Suprapubic skin (tissue), 4 donors: ENCODE measurements at regions not wholly inside any gene's neighbourhood (a gene's known extent, or its start where the extent isn't known, plus 50 kb on each side); places are given as distances from the start of the nearest gene placed in this dataset.

Source experiments
- DNase-seq, 2 donors: peaks; one replicate each; pipeline ENCODE4 v3.0.0-alpha.2; 2019; ENCODE audit warnings: low spot score in 2 of 2
- H3K27ac ChIP-seq: fragments of 200-600 bp; sonication (generic); one replicate; pipeline ENCODE4 v1.5.1; 2019
- H3K27me3 ChIP-seq: fragments of 200-600 bp; sonication (generic); one replicate; pipeline ENCODE4 v1.5.1; 2019
- H3K36me3 ChIP-seq: fragments of 200-600 bp; sonication (generic); one replicate; pipeline ENCODE4 v1.5.1; 2019
- H3K4me1 ChIP-seq: fragments of 200-600 bp; sonication (generic); one replicate; pipeline ENCODE4 v1.5.1; 2019
- H3K4me3 ChIP-seq: fragments of 200-600 bp; sonication (generic); one replicate; pipeline ENCODE4 v1.5.1; 2019; ENCODE audit warnings: mild to moderate bottlenecking
- H3K9me3 ChIP-seq: fragments of 200-600 bp; sonication (generic); one replicate; pipeline ENCODE4 v1.5.1; 2019
- EP300 ChIP-seq: sonication (generic); formaldehyde crosslinking; IDR thresholded peaks from one replicate; pipeline ENCODE4 v1.6.1; 2017; ENCODE audit warnings: antibody characterized with exemption
- POLR2A ChIP-seq, 2 donors: fragments of 450-650 bp; IDR thresholded peaks; one replicate each; pipeline ENCODE4 v1.6.1; 2017; ENCODE audit warnings: antibody characterized with exemption in 2 of 2, mild to moderate bottlenecking in 2 of 2, moderate library complexity in 2 of 2
- POLR2AphosphoS5 ChIP-seq, 3 donors: sonication (generic); formaldehyde crosslinking; IDR thresholded peaks; one replicate each; pipeline ENCODE4 v1.6.1; 2017; ENCODE audit warnings: antibody characterized with exemption in 3 of 3
- WGBS: methylation state at CpG from one replicate; pipeline ENCODE4 v1.1.5; 2018; 5-methylcytosine and 5-hydroxymethylcytosine counted together
- TF ChIP-seq, protein P1 (sequence below), 2 donors: fragments of 200-600 bp in 1 of 2; fragments of 450-650 bp in 1 of 2; sonication (generic) in 1 of 2; IDR thresholded peaks; one replicate each; pipeline ENCODE4 v1.5.1; 2016 to 2019; ENCODE audit warnings: antibody characterized with exemption in 2 of 2, mild to moderate bottlenecking in 1 of 2, moderate library complexity in 1 of 2

DNA sequence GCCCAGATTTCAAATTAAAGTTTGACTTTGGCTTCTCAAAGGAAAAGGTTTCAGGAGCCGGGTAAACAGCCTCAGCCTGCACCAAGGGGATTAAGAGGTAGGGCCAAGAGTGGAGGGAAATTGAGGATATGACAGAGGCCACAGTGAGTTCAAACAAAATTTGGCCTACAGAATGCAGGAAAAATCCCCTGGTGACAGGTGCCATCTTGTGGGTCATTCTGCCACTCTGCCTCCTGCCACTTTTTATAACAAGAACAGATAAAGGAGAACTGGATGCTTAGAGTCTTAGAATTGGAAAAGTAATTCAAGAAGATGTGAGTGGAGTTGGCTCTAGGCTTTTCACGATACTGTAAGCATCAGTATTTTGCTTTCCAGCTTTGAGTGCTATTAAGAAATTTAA lies 253.2 kb downstream of the NR2F2 start:
- H3K27me3 ChIP-seq: peaks cover 5% of the 10 kb centered on the region
- no peak for TF ChIP-seq POLR2AphosphoS5 (IDR thresholded peaks at IDR 0.05)
- TF ChIP-seq, protein P1, sequence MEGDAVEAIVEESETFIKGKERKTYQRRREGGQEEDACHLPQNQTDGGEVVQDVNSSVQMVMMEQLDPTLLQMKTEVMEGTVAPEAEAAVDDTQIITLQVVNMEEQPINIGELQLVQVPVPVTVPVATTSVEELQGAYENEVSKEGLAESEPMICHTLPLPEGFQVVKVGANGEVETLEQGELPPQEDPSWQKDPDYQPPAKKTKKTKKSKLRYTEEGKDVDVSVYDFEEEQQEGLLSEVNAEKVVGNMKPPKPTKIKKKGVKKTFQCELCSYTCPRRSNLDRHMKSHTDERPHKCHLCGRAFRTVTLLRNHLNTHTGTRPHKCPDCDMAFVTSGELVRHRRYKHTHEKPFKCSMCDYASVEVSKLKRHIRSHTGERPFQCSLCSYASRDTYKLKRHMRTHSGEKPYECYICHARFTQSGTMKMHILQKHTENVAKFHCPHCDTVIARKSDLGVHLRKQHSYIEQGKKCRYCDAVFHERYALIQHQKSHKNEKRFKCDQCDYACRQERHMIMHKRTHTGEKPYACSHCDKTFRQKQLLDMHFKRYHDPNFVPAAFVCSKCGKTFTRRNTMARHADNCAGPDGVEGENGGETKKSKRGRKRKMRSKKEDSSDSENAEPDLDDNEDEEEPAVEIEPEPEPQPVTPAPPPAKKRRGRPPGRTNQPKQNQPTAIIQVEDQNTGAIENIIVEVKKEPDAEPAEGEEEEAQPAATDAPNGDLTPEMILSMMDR (IDR thresholded peaks at IDR 0.05): no peak
- no peak for TF ChIP-seq POLR2A (IDR thresholded peaks at IDR 0.05)
- TF ChIP-seq EP300: no peak
- no peak overlapping the region for H3K27ac ChIP-seq
- H3K4me3 ChIP-seq: no peak overlapping the region
- no peaks in the 10 kb centered on the region for H3K4me1 ChIP-seq
- DNase-seq: no peak
- no peaks in the 10 kb centered on the region for H3K9me3 ChIP-seq
- no peaks in the 10 kb centered on the region for H3K36me3 ChIP-seq
- WGBS: 84% methylated on average over 2 of the region's 2 CpGs

GRCh38 chr15:96585484-96586386 lies 255.2 kb downstream of the NR2F2 start:
- Histone ChIP-seq H3K27me3 (peaks cover 6% of the 10 kb centered on the region), H3K36me3 (no peaks in the 10 kb centered on the region), H3K4me1 (no peaks in the 10 kb centered on the region), H3K4me3 (no peak overlapping the region), H3K9me3 (no peaks in the 10 kb centered on the region), H3K27ac (no peak overlapping the region)
- WGBS: 43% methylated on average over 9 of the region's 9 CpGs
- DNase-seq: no peak
- TF ChIP-seq, protein P1 (IDR thresholded peaks at IDR 0.05): no peak
- TF ChIP-seq EP300 (no peak), POLR2AphosphoS5 (IDR thresholded peaks at IDR 0.05) (no peak), POLR2A (IDR thresholded peaks at IDR 0.05) (no peak)

DNA sequence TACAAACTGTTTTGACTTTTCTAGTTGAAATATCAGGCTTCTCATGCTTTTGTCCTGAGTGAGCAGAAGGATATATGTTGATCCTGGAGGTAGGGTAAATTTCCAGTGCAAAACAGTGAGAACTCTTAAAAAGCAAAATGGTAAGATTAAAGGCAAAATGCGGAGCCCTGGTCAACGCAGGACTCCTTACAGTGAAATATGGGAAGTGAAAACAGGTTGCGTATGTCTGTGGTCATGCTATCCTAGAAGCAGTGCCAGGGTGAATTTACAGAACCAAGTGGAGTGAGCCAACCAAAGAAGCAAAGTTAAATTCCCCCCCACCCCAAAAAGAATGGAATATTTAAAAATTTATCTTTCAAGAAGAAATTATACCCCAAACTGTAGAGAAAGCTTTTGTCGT lies 256.4 kb downstream of the NR2F2 start:
- Histone ChIP-seq H3K36me3 (no peaks in the 10 kb centered on the region), H3K9me3 (no peaks in the 10 kb centered on the region), H3K4me1 (no peaks in the 10 kb centered on the region), H3K27me3 (peaks cover 12% of the 10 kb centered on the region), H3K4me3 (no peak overlapping the region), H3K27ac (no peak overlapping the region)
- DNase-seq: no peak
- 82% methylated on average over 4 of the region's 4 CpGs for WGBS
- TF ChIP-seq, protein P1 (IDR thresholded peaks at IDR 0.05): no peak
- TF ChIP-seq EP300 (no peak), POLR2AphosphoS5 (IDR thresholded peaks at IDR 0.05) (no peak), POLR2A (IDR thresholded peaks at IDR 0.05) (no peak)

- TF ChIP-seq POLR2A (IDR thresholded peaks at IDR 0.05) (no peak), POLR2AphosphoS5 (IDR thresholded peaks at IDR 0.05) (no peak), EP300 (no peak)
- TF ChIP-seq, protein P1 (IDR thresholded peaks at IDR 0.05): no peak
- Histone ChIP-seq H3K36me3 (no peaks in the 10 kb centered on the region), H3K27ac (no peak overlapping the region), H3K9me3 (no peaks in the 10 kb centered on the region), H3K27me3 (peaks cover 17% of the 10 kb centered on the region), H3K4me1 (no peaks in the 10 kb centered on the region), H3K4me3 (no peak overlapping the region)
- DNase-seq: no peak
- WGBS: 55% methylated on average over 3 of the region's 3 CpGs
Observed at GRCh38 chr15:96589864-96590263, 259.4 kb downstream of the NR2F2 start.

DNA sequence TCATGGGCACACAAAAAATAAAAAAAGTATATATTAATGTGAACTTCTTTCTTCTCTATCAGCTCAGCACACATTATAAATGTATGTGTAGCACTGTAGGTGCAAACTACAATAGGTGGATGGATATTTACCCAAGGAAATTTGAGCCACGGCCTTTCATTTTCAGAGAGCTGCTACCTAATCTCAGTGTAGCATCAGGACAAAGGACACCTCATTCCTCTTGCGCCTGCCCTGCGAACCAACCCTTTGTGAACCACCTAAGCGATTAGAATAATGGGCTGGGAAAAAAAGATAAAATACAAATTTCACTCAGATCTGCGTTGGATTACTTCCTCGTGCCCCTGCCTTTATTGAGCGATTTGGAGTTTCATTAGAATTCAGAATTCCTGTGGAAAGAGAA lies 263.2 kb downstream of the NR2F2 start:
- no peaks in the 10 kb centered on the region for H3K4me1 ChIP-seq
- no peak for DNase-seq
- WGBS: 66% methylated on average over 7 of the region's 7 CpGs
- no peak overlapping the region for H3K27ac ChIP-seq
- H3K27me3 ChIP-seq: peaks cover 24% of the 10 kb centered on the region
- no peak overlapping the region for H3K4me3 ChIP-seq
- H3K36me3 ChIP-seq: no peaks in the 10 kb centered on the region
- TF ChIP-seq, protein P1 (IDR thresholded peaks at IDR 0.05): no peak
- no peaks in the 10 kb centered on the region for H3K9me3 ChIP-seq
